ENCODE measurements at regions not wholly inside any gene's neighbourhood (a gene's known extent, or its start where the extent isn't known, plus 50 kb on each side); places are given as distances from the start of the nearest gene placed in this dataset.
"Not testable (repeated sequence)": the region's sequence is repeated elsewhere in the genome, so short reads cannot be mapped to it uniquely, and the experiment has no call there.

DNA sequence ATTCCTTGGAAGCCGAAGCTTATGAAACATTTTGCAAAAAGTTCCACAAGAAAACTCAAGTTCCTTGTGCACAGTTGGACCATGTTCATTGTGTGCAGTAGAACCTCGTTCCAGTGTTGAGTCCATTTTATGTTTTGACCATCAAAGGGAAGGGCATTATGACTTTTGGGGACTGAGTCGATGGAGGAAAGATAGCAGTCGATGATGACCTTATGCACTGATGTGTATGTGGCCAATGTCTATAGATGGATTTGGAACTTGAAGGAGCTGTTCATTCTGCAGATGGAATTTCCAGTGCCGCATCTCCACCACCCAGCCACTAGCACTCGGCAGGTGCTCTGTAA is 71.5 kb upstream of the IGLL5 start:
- Mint-ChIP-seq H3K27me3 (ENCODE audit: low read depth) (no peaks in the 10 kb centered on the region), H3K4me1 (ENCODE audit: low read depth) (peaks cover 87% of the 10 kb centered on the region), H3K9me3 (no peaks in the 10 kb centered on the region), H3K36me3 (ENCODE audit: insufficient read depth) (no peaks in the 10 kb centered on the region), H3K4me3 (no peak overlapping the region)
- ATAC-seq: no peak
- no peak for DNase-seq

DNA sequence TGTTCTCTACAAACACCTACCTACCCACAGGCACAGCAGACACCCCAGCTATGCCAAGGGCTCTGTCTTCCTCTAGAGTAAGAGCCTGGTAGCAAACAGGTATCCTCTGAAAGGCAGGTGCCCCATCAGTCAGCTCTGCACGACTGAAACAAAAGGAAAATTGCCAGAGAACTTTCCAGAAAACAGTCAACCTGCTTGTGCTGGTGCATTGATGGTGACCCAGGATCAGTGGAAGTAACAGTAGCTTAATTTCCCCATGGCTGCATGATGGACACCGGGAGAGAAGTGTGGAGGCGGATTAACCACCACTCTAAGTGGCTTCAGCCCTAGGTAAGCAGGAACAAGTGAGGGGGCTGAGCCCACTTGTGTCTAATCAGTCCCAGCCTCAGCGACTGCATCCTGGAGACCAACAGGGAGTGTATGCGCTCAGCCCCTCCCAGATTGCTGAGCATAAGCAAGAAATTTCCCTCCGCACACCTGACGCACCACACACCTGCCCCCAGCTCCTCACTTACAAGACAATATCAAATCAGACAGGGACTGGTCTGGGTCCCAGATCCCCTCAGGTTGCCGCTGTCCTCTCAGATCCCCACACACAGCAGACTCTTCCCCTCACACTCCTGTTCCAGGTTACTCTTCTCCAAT is 70.7 kb upstream of the IGLL5 start:
- H3K36me3 Mint-ChIP-seq (ENCODE audit: insufficient read depth): no peaks in the 10 kb centered on the region
- no peaks in the 10 kb centered on the region for H3K9me3 Mint-ChIP-seq
- no peak for DNase-seq
- peaks cover 88% of the 10 kb centered on the region for H3K4me1 Mint-ChIP-seq (ENCODE audit: low read depth)
- ATAC-seq: no peak
- H3K27me3 Mint-ChIP-seq (ENCODE audit: low read depth): no peaks in the 10 kb centered on the region
- no peak overlapping the region for H3K4me3 Mint-ChIP-seq

DNA sequence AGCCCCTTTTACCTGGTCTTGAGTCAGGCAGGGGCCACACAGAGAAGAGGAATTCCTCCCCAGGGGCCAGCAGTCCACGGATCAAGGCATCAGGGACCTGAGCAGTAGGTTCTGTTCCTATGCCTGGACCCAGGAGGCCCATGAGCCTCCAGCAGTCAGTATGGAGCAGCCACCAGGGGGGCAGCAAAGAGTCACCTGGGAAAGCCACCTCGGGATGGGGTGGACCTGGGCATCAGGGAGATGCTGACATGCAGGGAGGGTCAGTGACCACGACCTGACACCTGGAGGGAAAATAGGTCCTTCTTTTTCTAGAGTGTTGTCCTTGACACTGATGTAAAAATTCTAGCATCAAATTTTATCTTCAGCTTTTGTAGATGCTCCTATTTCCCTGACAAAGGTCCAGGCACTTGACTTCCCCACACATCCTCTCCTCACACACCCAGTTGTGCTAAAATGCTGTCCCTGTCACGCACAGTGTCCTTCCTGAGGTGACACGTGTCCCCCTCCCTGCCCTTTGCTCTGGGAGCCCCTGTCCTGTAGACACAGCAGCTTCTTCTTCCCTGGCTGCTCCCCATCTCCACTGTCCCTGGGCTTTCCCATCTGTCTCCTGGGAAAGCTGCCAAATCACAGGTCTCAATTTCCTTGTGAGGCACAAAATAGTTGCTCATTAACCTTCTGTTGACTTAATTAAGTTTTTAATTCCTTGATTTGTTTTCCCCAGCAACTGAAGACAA is 70.0 kb upstream of the IGLL5 start:
- Mint-ChIP-seq H3K36me3 (ENCODE audit: insufficient read depth) (no peaks in the 10 kb centered on the region), H3K4me3 (no peak overlapping the region), H3K9me3 (no peaks in the 10 kb centered on the region), H3K27me3 (ENCODE audit: low read depth) (no peaks in the 10 kb centered on the region), H3K4me1 (ENCODE audit: low read depth) (peaks cover 90% of the 10 kb centered on the region)
- ATAC-seq: no peak
- no peak for DNase-seq

DNA sequence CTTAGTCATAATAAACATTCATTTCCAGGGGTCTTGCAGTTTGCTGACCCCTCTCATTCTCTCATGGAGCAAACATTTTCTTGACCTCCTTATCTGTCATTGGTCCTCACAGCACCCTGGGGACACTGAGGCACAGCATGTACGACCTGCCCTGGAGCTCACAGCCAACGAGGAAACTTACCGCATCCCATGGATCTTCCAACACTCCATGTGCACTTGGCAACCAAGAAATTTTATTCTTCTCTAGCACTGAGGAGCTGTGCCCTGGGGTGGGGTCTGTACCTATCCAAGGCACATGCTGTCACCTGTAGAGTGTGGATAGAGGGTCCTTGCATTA is 69.4 kb upstream of the IGLL5 start:
- ATAC-seq (no peak), DNase-seq (no peak)
- Mint-ChIP-seq H3K9me3 (no peaks in the 10 kb centered on the region), H3K4me3 (no peak overlapping the region), H3K27me3 (ENCODE audit: low read depth) (no peaks in the 10 kb centered on the region), H3K4me1 (ENCODE audit: low read depth) (peaks cover 94% of the 10 kb centered on the region), H3K36me3 (ENCODE audit: insufficient read depth) (no peaks in the 10 kb centered on the region)

DNA sequence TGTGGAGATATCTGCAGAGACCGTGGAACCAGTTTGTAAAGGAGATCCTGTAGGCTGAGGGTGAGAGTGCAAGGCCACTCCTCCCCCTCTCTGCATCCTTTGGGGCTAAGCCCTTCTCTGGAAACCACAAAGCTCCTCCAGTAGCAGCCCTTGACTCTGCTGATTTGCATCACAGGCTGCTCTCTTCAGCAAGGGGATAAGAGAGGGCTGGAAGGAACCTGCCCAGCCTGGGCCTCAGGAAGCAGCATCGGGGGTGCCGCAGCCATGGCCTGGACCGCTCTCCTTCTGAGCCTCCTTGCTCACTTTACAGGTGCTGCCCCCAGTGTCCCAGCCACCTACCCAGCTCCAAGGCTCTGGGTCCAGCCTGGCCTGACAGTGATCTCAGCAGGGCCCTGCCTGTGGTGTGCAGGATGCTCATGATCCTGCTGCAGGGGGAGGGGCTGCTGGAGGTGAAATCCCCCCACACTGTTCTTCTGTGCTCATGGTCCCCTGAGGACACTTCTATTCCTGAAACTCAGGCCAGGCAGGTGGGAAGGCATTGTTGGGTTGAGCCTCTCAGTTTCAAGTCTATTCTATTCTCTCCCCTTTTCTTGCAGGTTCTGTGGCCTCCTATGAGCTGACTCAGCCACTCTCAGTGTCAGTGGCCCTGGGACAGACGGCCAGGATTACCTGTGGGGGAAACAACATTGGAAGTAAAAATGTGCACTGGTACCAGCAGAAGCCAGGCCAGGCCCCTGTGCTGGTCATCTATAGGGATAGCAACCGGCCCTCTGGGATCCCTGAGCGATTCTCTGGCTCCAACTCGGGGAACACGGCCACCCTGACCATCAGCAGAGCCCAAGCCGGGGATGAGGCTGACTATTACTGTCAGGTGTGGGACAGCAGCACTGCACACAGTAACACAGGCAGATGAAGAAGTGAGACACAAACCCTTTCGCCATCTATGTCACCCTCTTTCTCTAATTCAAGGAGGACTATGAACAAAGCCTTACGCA is 68.5 kb upstream of the IGLL5 start:
- Mint-ChIP-seq H3K4me1 (ENCODE audit: low read depth) (peaks cover 97% of the 10 kb centered on the region), H3K4me3 (peak overlapping the region; percentile 46), H3K36me3 (ENCODE audit: insufficient read depth) (no peaks in the 10 kb centered on the region), H3K27me3 (ENCODE audit: low read depth) (no peaks in the 10 kb centered on the region), H3K9me3 (no peaks in the 10 kb centered on the region)
- DNase-seq: no peak
- peak; percentile 33 to 45 for ATAC-seq

DNA sequence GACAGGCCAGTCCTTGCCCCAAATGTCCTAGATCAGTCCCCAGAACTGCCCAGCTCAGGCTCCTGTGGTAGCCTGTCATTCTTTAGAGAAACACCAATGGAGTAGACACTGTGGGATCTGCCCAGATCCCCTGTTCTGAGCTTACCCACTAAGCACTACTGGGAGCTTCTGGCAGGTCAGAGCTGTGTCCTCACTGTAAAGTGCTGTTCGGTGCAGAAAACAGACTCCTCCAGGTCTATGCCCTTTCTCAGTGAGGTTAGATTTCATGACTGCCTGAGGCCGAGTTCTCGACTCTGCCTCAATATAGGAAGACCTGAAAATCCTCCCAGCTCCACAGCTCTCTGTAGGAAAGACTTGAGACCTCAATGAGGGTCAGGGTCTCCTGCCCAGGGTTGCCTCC is 67.5 kb upstream of the IGLL5 start:
- ATAC-seq (no peak), DNase-seq (no peak)
- no peaks in the 10 kb centered on the region for H3K36me3 Mint-ChIP-seq (ENCODE audit: insufficient read depth)
- H3K9me3 Mint-ChIP-seq: no peaks in the 10 kb centered on the region
- H3K4me3 Mint-ChIP-seq: peak overlapping the region; percentile 46
- no peaks in the 10 kb centered on the region for H3K27me3 Mint-ChIP-seq (ENCODE audit: low read depth)
- H3K4me1 Mint-ChIP-seq (ENCODE audit: low read depth): peaks cover 94% of the 10 kb centered on the region

DNA sequence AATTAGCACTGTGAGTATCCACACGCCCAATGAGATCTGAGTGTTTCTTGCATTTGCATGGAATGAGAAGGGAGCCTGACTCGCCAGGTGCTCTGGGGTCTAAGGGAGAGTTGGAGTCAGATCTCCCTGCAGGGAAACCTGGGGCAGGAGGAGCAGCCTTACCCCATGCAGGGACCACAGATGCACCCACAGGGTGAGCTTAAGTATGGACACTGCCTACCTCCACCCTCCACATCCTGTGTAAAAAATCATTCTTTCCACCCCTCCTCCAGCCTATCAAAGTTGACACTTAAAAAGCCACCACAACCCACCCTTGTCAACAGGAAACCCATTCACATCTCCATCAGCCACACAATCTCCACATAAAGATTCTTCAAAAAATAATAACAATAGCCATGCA is 67.0 kb upstream of the IGLL5 start:
- H3K4me1 Mint-ChIP-seq (ENCODE audit: low read depth): peaks cover 94% of the 10 kb centered on the region
- peak overlapping the region; percentile 46 for H3K4me3 Mint-ChIP-seq
- H3K36me3 Mint-ChIP-seq (ENCODE audit: insufficient read depth): no peaks in the 10 kb centered on the region
- H3K9me3 Mint-ChIP-seq: no peaks in the 10 kb centered on the region
- DNase-seq (no peak), ATAC-seq (peak; percentile 42 to 64)
- no peaks in the 10 kb centered on the region for H3K27me3 Mint-ChIP-seq (ENCODE audit: low read depth)

DNA sequence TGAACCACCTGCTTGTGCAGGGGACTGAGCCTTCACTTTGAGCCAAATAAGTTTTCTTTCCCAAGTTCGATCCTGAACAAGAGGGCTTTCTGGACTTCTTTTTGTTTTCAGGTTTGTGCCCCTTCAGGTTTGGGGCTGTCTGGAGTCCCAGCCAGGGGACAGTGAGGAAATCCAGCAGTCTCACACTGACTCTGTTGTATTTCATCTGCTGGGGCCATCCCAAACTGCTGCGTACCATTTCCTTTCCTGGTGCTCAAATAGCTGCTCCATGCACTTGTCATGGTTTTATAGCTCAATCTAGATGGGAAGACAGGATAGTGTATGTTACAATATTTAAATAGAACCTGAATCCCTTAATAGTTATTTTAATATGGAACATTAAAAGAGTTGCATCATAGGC is 66.3 kb upstream of the IGLL5 start:
- Mint-ChIP-seq H3K4me1 (ENCODE audit: low read depth) (peaks cover 93% of the 10 kb centered on the region), H3K27me3 (ENCODE audit: low read depth) (no peaks in the 10 kb centered on the region), H3K36me3 (ENCODE audit: insufficient read depth) (no peaks in the 10 kb centered on the region), H3K4me3 (no peak overlapping the region), H3K9me3 (no peaks in the 10 kb centered on the region)
- ATAC-seq (no peak), DNase-seq (no peak)

DNA sequence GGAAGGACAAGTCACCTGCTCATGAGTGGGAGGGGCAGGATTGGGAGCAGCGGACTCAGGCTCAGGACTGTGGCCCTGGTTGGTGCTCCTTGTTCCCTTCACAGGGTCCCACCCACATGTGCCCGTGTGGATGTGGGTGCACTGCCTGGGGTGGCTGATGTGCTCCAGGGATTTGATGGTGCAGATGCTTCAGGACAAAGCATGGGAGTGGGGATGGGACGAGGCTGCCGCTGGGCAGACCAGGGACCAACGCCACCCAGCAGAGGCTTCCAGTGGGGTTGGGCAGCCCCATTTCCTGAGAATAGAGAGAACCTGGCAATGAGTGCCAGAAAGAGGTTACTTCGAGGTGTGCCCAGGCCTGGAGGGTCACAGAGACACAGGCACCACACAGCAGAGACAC is 65.5 kb upstream of the IGLL5 start:
- no peak overlapping the region for H3K4me3 Mint-ChIP-seq
- H3K27me3 Mint-ChIP-seq (ENCODE audit: low read depth): no peaks in the 10 kb centered on the region
- ATAC-seq (no peak), DNase-seq (no peak)
- H3K9me3 Mint-ChIP-seq: no peaks in the 10 kb centered on the region
- no peaks in the 10 kb centered on the region for H3K36me3 Mint-ChIP-seq (ENCODE audit: insufficient read depth)
- peaks cover 85% of the 10 kb centered on the region for H3K4me1 Mint-ChIP-seq (ENCODE audit: low read depth)

DNA sequence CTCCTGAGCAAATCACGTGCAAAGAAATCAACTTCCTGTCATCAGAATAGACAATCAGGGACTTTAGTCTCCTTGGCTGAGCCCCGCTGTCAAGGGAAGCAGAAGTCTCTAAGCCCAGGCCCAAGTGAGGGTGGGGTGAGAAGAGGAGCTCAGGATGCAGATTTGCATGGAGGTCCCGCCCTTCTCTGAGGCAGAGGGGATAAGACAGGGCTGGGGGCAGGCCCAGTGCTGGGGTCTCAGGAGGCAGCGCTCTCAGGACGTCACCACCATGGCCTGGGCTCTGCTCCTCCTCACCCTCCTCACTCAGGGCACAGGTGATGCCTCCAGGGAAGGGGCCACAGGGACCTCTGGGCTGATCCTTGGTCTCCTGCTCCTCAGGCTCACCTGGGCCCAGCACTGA is 65.1 kb upstream of the IGLL5 start:
- H3K27me3 Mint-ChIP-seq (ENCODE audit: low read depth); H3K4me3 Mint-ChIP-seq; H3K36me3 Mint-ChIP-seq (ENCODE audit: insufficient read depth); H3K9me3 Mint-ChIP-seq; ATAC-seq; DNase-seq: not testable (repeated sequence)
- H3K4me1 Mint-ChIP-seq (ENCODE audit: low read depth): peaks cover 84% of the 10 kb centered on the region

DNA sequence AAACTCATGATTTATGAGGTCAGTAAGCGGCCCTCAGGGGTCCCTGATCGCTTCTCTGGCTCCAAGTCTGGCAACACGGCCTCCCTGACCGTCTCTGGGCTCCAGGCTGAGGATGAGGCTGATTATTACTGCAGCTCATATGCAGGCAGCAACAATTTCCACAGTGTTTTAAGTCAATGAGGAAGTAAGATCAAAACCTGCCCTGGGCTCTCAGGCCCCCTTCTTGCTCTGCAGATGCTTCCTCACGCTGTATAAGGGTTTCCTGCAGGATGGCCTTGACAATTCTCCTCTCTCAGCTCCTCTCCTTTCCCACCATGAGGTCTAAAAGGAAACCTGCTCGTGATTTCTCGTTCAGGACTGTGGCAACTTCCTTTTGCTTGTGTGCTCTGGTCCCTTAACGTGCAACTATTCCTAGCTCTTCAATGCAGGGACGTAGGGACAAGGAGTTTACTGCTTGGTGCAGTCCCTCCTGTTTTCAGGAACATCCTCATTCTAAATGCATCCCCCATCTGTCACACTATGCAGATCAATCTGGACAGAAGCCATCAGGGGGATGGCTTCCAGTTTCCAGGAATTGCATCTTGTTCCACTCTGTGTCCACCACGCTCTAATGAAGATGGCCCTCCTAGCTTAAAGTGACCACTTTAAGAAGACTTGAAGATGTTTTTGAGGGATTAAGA is 64.3 kb upstream of the IGLL5 start:
- Mint-ChIP-seq H3K4me1 (ENCODE audit: low read depth) (peaks cover 78% of the 10 kb centered on the region), H3K9me3 (no peaks in the 10 kb centered on the region), H3K4me3 (peak overlapping the region; percentile 5), H3K36me3 (ENCODE audit: insufficient read depth) (no peaks in the 10 kb centered on the region), H3K27me3 (ENCODE audit: low read depth) (no peaks in the 10 kb centered on the region)
- DNase-seq: no peak
- ATAC-seq: no peak

DNA sequence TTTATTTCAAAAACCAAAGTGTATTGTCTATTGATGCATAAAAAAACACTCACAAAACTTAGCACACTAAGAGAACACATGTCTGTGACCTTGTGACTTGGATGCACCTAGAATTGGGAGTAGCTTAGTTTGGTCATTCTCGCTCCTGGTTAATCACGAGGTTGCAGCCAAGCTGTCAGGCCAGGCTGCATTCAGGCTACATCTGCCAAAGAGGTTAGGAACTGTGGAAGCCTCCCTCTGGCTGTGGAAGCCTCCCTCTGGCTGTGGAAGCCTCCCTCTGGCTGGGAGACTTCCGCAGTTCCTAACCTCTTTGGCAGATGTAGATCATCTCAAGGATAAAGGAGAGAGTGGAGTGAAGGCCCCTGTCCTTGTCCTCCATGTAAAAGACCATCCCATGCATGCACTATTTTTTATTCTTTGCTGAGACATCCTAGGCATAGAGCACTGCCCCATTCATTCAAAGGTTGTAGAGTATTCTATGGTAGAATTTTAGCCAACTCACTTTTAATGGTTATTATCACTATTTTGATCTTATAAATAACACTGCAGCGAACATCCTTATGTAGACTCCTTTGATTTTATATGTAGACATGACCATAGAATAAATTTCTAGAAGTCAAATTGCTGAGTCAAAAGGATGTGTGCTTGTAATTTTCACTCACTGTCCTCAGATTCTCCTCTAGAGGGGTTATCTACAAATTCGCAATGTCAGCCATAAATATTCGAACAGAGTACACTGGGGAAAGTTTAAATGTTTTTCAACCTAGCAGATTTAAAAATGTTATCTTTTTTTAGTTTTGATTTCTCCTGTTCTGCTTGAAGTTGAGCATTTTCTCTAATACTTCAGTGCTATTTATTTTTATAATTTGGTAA is 63.0 kb upstream of the IGLL5 start:
- peaks cover 65% of the 10 kb centered on the region for H3K4me1 Mint-ChIP-seq (ENCODE audit: low read depth)
- H3K9me3 Mint-ChIP-seq: no peaks in the 10 kb centered on the region
- H3K36me3 Mint-ChIP-seq (ENCODE audit: insufficient read depth): no peaks in the 10 kb centered on the region
- DNase-seq (no peak), ATAC-seq (no peak)
- no peaks in the 10 kb centered on the region for H3K27me3 Mint-ChIP-seq (ENCODE audit: low read depth)
- H3K4me3 Mint-ChIP-seq: no peak overlapping the region

DNA sequence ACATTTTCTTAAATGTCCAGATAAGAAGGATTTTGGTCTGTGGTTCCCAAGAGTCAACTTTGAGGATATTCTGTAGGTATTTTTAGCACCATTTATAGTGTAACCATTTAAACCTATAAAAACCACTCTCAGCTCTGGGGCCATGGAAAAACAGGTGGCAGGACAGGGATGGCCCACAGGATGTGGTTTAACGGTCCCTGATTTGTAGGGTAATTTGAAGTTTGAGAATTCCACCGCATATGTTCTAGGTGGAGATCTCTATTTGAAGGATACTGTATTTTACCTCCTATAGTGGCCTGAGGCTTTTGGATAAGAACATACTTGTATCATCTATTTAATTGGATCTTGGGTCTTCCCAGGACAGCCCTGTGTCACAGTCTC is 62.4 kb upstream of the IGLL5 start:
- H3K4me1 Mint-ChIP-seq (ENCODE audit: low read depth): peaks cover 58% of the 10 kb centered on the region
- no peak overlapping the region for H3K4me3 Mint-ChIP-seq
- H3K27me3 Mint-ChIP-seq (ENCODE audit: low read depth): no peaks in the 10 kb centered on the region
- no peaks in the 10 kb centered on the region for H3K9me3 Mint-ChIP-seq
- DNase-seq (no peak), ATAC-seq (no peak)
- H3K36me3 Mint-ChIP-seq (ENCODE audit: insufficient read depth): no peaks in the 10 kb centered on the region

Measured in activated T-cell treated with anti-CD3 and anti-CD28 coated beads, Interleukin-2, amount 50 U/mL, for 4 hours (primary cell).